GM18867 (cell line): ENCODE measurements at regions not wholly inside any gene's neighbourhood (a gene's known extent, or its start where the extent isn't known, plus 50 kb on each side); places are given as distances from the start of the nearest gene placed in this dataset.
"Not testable (repeated sequence)": the region's sequence is repeated elsewhere in the genome, so short reads cannot be mapped to it uniquely, and the experiment has no call there.

Source experiments
- ATAC-seq: cut with Tn5 transposase; IDR thresholded peaks from one replicate; pipeline ENCODE4 v1.9.1; 2021; ENCODE audit warnings: mild to moderate bottlenecking, moderate library complexity; ENCODE audit not compliant: unreplicated experiment

- ATAC-seq: no peak
These were observed 99.0 kb upstream of the CDYL start for GRCh38 chr6:4677011-4677750.

DNA sequence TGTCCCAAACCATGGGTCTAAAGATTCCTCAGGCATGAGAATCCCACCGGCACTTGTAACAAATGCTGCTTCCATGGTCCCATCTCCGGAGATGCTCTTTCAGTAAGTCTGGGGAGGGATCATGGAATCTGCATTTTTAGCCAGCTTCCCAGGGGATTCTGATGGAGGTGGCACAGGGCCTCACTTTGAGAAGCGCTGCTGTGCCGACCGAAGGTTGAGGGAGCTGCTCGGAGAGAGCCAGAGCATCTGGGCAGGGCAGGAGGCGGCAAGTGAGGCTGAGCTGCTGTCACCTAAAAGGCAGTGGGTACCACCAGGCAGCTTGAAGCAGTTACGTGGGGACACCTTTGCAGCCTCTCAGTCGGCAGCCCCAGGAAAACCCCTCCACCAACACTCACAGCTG lies 100.2 kb upstream of the CDYL start:
- no peak for ATAC-seq

- ATAC-seq: no peak
These were observed 101.1 kb upstream of the CDYL start for GRCh38 chr6:4675121-4675520.

DNA sequence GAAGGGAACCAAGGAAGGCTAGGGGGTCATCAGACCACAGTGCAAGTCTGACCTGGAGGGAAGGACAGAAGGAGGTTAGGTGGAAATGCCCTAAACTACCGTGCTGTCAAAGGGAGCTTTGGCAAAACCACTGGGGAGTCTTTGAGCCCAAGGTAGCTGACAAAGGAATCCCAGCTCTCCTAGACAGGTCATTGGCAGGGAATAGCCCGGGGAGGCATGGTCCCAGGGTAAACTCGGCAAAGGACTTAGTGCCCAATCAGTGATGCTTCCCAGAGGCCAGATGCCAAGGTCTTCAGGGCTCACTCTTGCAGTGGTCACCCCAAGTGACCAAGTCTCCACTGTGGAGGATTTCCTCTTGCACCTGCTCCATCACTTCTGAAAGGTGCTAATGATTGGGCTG lies 102.3 kb upstream of the CDYL start:
- ATAC-seq: no peak

DNA sequence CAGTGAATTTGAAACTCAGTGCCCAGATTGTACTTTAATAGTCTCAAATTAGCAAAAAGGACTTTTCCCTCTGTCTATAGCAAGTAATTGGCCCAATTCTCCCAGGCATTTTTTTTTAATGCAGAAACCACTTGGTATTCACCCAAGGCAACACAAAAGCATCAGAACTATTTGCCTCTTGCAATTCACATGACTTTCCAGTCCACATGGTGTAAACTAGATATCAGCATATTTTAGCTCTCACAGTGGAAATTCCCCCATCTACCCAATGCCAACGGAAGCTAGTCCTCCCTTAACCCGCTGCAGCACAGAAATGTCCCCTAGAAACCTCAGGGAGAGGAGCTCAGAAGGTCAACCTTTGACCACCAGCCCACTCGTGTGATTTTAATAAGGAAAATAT lies 103.4 kb upstream of the CDYL start:
- ATAC-seq: no peak

- no peak for ATAC-seq
These were observed 104.6 kb upstream of the CDYL start for GRCh38 chr6:4671587-4672115.

GRCh38 chr6:4670824-4671409 lies 105.3 kb upstream of the CDYL start:
- ATAC-seq: no peak

DNA sequence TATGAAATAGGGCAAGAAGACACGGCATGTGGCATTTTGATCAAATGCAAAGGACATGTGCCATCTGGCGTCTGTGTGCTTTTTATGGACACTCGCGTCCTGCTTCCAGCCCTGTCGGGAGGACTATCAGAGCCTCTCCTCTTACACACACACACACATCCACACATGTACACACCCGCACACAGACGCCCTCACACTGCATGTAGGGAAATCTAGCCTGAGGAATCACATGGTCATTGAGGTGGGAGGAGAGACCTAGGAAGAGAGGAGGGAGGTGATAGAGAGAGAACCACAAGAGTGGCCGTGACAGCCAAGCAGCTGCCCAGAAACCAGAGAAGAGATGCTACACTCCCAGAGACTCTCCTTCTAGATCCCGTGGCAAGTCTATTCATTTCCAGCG lies 105.9 kb upstream of the CDYL start:
- no peak for ATAC-seq

DNA sequence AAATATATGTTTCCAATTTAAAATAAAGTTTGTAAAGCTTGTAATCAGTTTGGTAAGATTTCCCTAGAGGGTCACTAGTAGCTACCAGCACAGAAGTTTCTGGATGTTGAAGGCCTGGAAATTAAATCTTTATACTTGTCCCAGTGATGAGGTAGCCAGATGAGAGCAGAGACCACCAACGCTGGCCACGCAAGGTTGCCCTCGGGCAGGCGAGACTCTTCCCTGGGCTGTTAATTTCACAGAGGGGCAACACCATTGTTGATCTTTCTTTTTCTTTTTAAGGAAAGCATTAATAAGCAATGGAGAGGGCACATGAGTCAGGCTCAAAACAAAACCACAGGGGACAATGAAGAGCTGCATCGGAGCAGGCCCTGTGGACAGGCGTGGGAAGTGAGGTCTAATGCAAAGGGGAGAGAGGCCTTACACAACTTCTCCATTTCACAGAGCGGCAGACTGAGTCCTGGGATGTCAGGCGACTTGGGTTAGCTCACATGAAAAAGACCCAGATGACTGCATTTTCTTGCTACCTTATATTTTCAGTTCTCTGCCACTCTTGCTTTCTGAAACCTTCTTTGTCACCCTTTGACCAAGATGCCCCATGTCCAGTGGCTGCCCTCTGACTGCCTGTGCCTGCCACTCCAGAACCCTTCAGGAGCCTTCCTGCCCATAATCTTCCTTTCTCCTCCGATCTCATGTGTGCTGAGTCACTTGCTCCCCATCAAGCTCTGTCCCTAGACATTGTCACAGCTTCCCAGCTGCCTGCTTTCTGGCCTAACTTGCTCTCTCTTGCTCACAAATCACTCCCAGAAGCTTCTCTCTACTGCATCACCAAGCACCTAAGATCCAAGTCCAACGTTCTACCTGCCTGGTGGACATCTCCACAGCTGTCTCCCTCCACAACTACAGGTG lies 107.7 kb upstream of the CDYL start:
- ATAC-seq: no peak

DNA sequence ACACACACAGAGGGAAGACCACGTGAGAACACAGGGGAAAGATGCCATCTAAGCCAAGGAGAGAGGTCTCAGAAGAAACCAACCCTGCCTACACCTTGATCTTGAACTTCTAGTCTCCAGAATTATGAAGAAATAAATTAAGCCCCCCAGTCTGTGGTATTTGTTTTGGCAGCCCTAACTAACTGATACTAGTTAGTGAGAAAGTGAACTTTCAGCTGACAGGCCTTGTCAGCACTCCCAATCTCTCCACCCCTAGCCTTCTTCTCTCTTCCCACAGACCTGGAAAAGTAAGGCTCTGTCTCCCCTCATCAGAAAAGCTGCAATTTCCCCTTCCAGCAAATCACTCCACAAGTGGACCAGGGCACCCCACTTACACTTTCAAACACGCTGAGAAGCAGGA lies 108.6 kb upstream of the CDYL start:
- no peak for ATAC-seq

- ATAC-seq: no peak
These were observed 109.2 kb upstream of the CDYL start for GRCh38 chr6:4666886-4667513.

- no peak for ATAC-seq
These were observed 110.5 kb upstream of the CDYL start for GRCh38 chr6:4665489-4666417.

GRCh38 chr6:4664911-4665310 lies 111.3 kb upstream of the CDYL start:
- ATAC-seq: no peak

- ATAC-seq: no peak
These were observed 112.0 kb upstream of the CDYL start for GRCh38 chr6:4664117-4664626.

DNA sequence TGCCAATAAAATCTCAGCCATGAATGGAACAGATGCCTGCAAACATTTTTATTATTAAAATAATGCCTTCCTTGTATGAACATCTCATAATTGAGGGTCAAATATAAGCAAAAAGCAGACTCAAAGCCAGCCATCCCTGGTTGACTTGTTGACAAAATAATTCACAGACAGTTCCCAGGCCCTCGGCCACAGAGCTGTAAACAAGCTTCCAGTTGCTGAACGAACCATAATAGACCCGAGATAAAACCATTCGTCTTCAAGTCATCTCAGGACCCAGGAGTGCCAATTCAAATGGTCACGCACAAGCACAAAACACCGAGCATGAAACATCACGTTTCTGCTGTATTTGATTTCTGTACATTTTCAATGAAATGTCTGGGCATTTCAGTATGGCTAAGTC lies 113.3 kb upstream of the CDYL start:
- ATAC-seq: no peak

GRCh38 chr6:4661391-4661790 lies 114.8 kb upstream of the CDYL start:
- ATAC-seq: no peak

DNA sequence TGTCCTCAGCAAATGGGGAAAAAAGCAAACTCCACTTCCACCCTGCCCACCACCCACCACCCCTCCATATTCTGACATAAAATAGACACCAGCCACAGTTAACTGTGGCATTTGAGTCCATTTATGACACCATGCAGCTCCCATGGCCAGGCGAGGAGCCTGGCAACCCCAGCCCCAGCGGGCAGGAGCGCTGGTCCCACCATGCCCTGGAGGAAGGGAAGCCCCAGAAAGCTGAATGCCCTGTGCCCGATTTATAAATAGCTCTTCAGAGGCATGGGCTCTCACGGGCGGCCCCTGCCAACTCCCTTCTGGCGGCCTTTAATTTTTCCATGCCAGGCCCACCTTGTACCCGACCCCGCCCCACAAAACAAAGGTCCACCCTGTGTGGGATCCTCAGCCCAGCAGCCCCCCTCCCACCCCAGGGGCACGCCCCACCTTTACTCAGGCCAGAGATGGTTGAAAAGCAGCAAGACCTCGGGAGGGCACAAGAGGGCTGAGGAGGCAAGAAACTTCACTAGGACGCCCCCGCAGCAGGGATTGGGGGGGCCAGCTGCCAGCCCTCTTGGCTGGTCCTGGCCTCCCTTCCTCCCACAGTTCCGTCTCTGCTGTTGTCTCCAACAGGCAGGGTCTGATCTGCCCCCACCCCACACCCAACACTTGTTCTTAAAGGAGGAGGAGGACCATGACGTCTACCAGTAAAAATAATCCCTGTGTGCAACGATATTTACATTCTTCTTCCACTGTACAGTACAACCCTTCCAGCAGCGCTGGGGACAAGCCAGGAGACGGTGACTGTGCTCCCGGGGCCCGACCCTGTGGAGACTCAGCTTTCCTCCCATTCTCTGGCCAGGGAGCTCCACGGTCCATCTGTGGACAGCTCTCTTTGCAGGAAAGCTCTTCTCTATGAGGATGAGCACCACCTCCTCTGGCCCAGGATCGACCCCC lies 115.6 kb upstream of the CDYL start:
- no peak for ATAC-seq

GRCh38 chr6:4659719-4660118 lies 116.5 kb upstream of the CDYL start:
- not testable (repeated sequence) for ATAC-seq

DNA sequence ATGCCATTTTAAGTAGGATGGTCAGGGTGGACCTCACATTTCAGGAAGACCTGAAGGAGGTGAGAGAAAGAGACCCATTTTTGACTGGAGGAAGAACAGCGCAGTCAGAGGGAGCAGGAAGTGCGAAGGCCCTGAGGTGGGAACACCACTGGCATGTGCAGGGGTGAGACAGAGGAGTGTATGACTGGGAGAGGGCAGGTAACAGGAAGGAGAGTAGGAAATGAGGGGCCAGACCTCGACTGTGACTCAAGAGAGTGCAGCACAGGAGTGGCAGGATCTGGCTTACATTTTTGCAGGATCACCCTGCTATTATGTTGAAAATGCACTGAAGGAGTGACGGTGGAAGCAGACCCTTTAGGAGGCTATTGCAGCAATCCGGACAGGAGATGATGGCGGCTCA lies 117.7 kb upstream of the CDYL start:
- ATAC-seq: no peak
